Tibial nerve (tissue), 4 donors: ENCODE measurements at regions not wholly inside any gene's neighbourhood (a gene's known extent, or its start where the extent isn't known, plus 50 kb on each side); places are given as distances from the start of the nearest gene placed in this dataset.

Experiments
- DNase-seq, 2 donors: peaks; one replicate each; pipeline ENCODE4 v3.0.0-alpha.2; 2019; ENCODE audit warnings: low spot score in 2 of 2
- H3K27ac ChIP-seq, 4 donors: fragments of 200-600 bp; sonication (generic) in 3 of 4; one replicate each; pipeline ENCODE4 v1.5.1; 2017 to 2019; ENCODE audit warnings: mild to moderate bottlenecking in 1 of 4
- H3K27me3 ChIP-seq, 2 donors: fragments of 200-600 bp; sonication (generic) in 1 of 2; one replicate each; pipeline versions ENCODE4 v1.5.1 to v1.6.0; 2017 to 2019
- H3K36me3 ChIP-seq, 3 donors: fragments of 200-600 bp; sonication (generic); one replicate each; pipeline ENCODE4 v1.5.1; 2018 to 2019
- H3K4me1 ChIP-seq, 4 donors: fragments of 200-600 bp; sonication (generic) in 3 of 4; one replicate each; pipeline ENCODE4 v1.5.1; 2017 to 2019
- H3K4me3 ChIP-seq, 4 donors: fragments of 200-600 bp; sonication (generic) in 3 of 4; one replicate each; pipeline ENCODE4 v1.5.1; 2017 to 2019; ENCODE audit warnings: mild to moderate bottlenecking in 1 of 4, moderate library complexity in 1 of 4
- H3K9me3 ChIP-seq, 4 donors: fragments of 200-600 bp; sonication (generic) in 3 of 4; one replicate each; pipeline ENCODE4 v1.5.1; 2017 to 2019
- EP300 ChIP-seq, 2 donors: sonication (generic); formaldehyde crosslinking; IDR thresholded peaks; one replicate each; pipeline ENCODE4 v1.6.1; 2017; ENCODE audit warnings: antibody characterized with exemption in 2 of 2, mild to moderate bottlenecking in 1 of 2
- POLR2A ChIP-seq, 2 donors: fragments of 450-650 bp; IDR thresholded peaks; one replicate each; pipeline ENCODE4 v1.6.1; 2017; ENCODE audit warnings: antibody characterized with exemption in 2 of 2, mild to moderate bottlenecking in 2 of 2, moderate library complexity in 2 of 2
- WGBS, 2 donors: methylation state at CpG; one replicate each; pipeline ENCODE4 v1.1.5; 2018; 5-methylcytosine and 5-hydroxymethylcytosine counted together
- TF ChIP-seq, protein P1 (sequence below), 5 experiments: fragments of 200-600 bp in 3 of 5; fragments of 450-650 bp in 2 of 5; sonication (generic) in 3 of 5; IDR thresholded peaks; one replicate each; pipeline ENCODE4 v1.5.1; 2016 to 2019; ENCODE audit warnings: antibody characterized with exemption in 5 of 5, mild to moderate bottlenecking in 3 of 5, moderate library complexity in 2 of 5

DNA sequence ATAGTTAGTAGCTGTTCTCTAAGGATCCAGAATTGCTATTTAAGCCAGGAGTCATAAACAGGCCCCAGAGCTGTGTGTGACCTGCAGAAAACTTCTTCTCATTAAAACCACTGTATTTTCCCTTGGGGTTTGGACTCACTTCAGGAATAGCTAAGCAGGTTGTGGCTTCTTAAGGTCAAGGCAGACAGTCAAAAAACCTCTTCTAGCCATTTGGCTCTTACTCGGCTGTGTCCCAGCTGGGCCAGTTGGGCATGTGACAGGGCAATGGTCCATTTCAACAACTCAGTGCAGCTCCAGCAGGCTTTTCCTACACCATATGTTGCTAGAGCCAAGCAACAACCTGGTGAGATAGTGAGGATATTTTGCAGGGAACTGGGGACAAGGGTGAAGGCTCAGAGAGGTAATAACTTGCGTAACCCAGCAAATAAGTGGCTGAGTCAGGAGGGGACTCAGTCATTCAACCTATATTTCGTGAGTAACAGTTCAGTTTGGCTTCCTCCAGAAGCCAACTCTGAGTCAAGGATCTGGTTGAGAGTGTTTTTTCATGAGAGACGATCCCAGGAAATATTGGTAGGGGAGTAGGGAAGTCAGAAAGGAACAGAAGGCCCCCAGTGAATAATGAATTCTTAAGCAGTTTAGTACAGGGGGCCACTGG, 115.4 kb upstream of the PPP2R2B start:
- WGBS, 2 donors, result 66 to 73% methylated on average over 4 of the region's 4 CpGs
- Histone ChIP-seq H3K4me3 (no peak overlapping the region), H3K36me3 (peaks cover 0 to 8% (median 0%) of the 10 kb centered on the region in 3 donors), H3K27ac (no peak overlapping the region), H3K9me3 (peaks cover 0 to 37% (median 4%) of the 10 kb centered on the region in 4 donors), H3K27me3 (no peaks in the 10 kb centered on the region), H3K4me1 (no peaks in the 10 kb centered on the region)
- TF ChIP-seq EP300 (IDR thresholded peaks at IDR 0.05), result no peak
- TF ChIP-seq POLR2A (IDR thresholded peaks at IDR 0.05), result no peak
- TF ChIP-seq, protein P1, sequence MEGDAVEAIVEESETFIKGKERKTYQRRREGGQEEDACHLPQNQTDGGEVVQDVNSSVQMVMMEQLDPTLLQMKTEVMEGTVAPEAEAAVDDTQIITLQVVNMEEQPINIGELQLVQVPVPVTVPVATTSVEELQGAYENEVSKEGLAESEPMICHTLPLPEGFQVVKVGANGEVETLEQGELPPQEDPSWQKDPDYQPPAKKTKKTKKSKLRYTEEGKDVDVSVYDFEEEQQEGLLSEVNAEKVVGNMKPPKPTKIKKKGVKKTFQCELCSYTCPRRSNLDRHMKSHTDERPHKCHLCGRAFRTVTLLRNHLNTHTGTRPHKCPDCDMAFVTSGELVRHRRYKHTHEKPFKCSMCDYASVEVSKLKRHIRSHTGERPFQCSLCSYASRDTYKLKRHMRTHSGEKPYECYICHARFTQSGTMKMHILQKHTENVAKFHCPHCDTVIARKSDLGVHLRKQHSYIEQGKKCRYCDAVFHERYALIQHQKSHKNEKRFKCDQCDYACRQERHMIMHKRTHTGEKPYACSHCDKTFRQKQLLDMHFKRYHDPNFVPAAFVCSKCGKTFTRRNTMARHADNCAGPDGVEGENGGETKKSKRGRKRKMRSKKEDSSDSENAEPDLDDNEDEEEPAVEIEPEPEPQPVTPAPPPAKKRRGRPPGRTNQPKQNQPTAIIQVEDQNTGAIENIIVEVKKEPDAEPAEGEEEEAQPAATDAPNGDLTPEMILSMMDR (IDR thresholded peaks at IDR 0.05), result no peak
- DNase-seq, result no peak

DNA sequence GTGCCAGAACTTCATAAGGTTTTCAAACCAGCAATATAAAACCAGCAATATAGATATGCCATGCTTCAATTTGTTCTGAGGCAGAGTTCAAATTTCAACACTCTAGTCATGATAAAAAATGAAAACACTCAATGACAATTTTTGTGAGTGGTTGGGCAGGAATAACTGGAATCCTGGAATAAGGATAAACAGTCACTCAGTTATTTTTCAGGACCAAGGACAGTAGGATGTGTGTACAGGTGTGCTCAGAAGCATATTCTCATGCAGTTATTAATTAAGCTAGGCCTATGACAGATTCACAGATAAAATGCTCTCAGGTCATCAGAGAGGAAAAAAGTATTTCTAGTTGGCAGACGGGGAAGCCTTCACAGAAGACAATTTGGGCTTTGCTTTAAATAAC, 117.3 kb upstream of the PPP2R2B start:
- H3K9me3 ChIP-seq, result peaks cover 0 to 20% (median 0%) of the 10 kb centered on the region in 4 donors
- peaks cover 0 to 8% (median 0%) of the 10 kb centered on the region in 3 donors for H3K36me3 ChIP-seq
- no peak for DNase-seq
- 86% methylated on average over 1 of the region's 1 CpG for WGBS, 2 donors
- TF ChIP-seq, protein P1 (IDR thresholded peaks at IDR 0.05), result no peak
- TF ChIP-seq EP300 (IDR thresholded peaks at IDR 0.05), result no peak
- no peak for TF ChIP-seq POLR2A (IDR thresholded peaks at IDR 0.05)
- H3K4me3 ChIP-seq, result no peak overlapping the region
- no peaks in the 10 kb centered on the region for H3K4me1 ChIP-seq
- H3K27ac ChIP-seq, result no peak overlapping the region
- H3K27me3 ChIP-seq, result no peaks in the 10 kb centered on the region

DNA sequence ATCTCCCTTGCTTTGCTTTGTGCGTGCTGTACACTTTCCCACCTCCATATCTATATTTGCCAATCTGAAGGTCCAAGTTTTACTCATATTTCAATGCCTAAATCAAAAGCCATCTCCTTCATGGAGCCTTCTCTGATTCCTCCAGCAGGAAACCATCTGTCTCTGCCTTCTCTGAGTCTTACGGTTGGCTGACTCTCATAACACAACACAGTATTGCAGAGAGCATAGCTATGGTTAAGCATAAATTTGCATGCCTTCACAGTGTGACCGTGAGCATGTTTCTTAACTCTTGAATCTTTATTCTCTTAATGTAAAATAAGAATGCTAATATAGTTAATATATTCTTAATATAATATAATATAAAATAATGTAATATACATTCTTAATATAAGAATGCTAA, 136.8 kb upstream of the PPP2R2B start:
- Histone ChIP-seq H3K36me3 (no peaks in the 10 kb centered on the region), H3K4me1 (peaks cover 0 to 4% (median 0%) of the 10 kb centered on the region in 4 donors), H3K9me3 (no peaks in the 10 kb centered on the region), H3K27me3 (no peaks in the 10 kb centered on the region), H3K4me3 (no peak overlapping the region), H3K27ac (no peak overlapping the region)
- DNase-seq, result no peak
- TF ChIP-seq, protein P1 (IDR thresholded peaks at IDR 0.05), result no peak
- no peak for TF ChIP-seq EP300 (IDR thresholded peaks at IDR 0.05)
- no peak for TF ChIP-seq POLR2A (IDR thresholded peaks at IDR 0.05)
- WGBS, 2 donors, result 83 to 86% methylated on average over 3 of the region's 3 CpGs

DNA sequence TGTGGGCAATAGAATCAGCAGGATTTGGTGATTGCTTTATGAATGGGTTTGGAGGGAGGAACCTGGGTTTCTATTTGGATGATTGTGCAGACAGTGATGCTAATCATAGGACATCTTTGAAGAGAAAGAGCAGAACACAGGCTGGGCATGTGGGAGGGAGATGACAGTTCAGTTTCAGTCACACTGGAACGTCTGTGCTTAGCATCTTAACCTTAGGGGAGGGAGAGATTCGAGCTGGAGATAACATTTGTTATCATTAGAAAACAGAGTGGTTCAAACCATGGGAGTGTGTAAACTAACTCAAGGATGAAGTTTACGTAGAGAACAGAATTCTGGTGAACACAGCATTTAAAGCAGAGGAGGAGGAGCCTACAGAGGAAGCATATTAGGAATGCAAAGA, 138.6 kb upstream of the PPP2R2B start:
- Histone ChIP-seq H3K4me3 (no peak overlapping the region), H3K36me3 (no peaks in the 10 kb centered on the region), H3K27ac (peak overlapping the region in 1 of 4 donors; percentile 8), H3K4me1 (peaks cover 0 to 4% (median 0%) of the 10 kb centered on the region in 4 donors), H3K27me3 (no peaks in the 10 kb centered on the region), H3K9me3 (no peaks in the 10 kb centered on the region)
- DNase-seq, result no peak
- TF ChIP-seq EP300 (IDR thresholded peaks at IDR 0.05) (no peak), POLR2A (IDR thresholded peaks at IDR 0.05) (no peak)
- TF ChIP-seq, protein P1 (IDR thresholded peaks at IDR 0.05), result no peak
- 3 to 5% methylated on average over 3 of the region's 3 CpGs for WGBS, 2 donors

DNA sequence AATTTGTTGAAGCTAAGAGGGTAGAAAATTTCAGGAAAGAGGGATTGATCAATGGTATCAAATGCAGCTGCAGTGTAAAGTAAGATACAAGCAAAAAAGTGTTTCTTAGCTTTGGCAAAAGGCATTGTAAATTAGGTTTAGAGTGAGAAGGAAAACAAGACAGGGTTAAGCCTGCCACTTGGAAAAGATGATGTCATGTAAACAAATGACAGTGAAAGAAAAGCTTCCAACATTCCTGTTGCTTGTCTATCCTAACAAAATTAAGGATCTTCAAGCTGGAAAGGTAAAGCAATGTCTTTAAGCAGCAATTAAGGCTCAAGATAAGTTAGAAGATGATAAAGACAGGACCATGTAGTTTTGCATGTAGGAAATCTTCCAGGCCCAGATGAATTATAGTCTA, 139.1 kb upstream of the PPP2R2B start:
- H3K9me3 ChIP-seq, result no peaks in the 10 kb centered on the region
- TF ChIP-seq, protein P1 (IDR thresholded peaks at IDR 0.05), result no peak
- TF ChIP-seq EP300 (IDR thresholded peaks at IDR 0.05), result no peak
- no peak for DNase-seq
- H3K4me1 ChIP-seq, result peaks cover 0 to 4% (median 0%) of the 10 kb centered on the region in 4 donors
- no peak overlapping the region for H3K27ac ChIP-seq
- no peaks in the 10 kb centered on the region for H3K36me3 ChIP-seq
- H3K27me3 ChIP-seq, result no peaks in the 10 kb centered on the region
- H3K4me3 ChIP-seq, result no peak overlapping the region
